Fibroblast of lung (primary cell): ENCODE measurements at regions not wholly inside any gene's neighbourhood (a gene's known extent, or its start where the extent isn't known, plus 50 kb on each side); places are given as distances from the start of the nearest gene placed in this dataset.
A peak's percentile ranks its signal among the peaks of the same experiment; 100 is the strongest.

Source experiments
- DNase-seq, 2 donors: peaks; one replicate each; pipeline versions ENCODE4 v3.0.0 to v3.0.0-alpha.2; 2010; ENCODE audit warnings: low read depth in 2 of 2
- H2AFZ ChIP-seq: 2 replicates; pipeline ENCODE4 v1.5.1; 2012; ENCODE audit warnings: low read length, control low read depth, inconsistent platforms
- H3K27ac ChIP-seq: 2 replicates; pipeline ENCODE4 v1.5.1; 2011; ENCODE audit warnings: low read length, control low read depth; ENCODE audit not compliant: insufficient read depth
- H3K27me3 ChIP-seq: 2 replicates; pipeline ENCODE4 v1.5.1; 2011; ENCODE audit warnings: mild to moderate bottlenecking, low read length; ENCODE audit not compliant: control insufficient read depth, insufficient read depth
- H3K36me3 ChIP-seq: 2 replicates; pipeline ENCODE4 v1.5.1; 2011; ENCODE audit warnings: low read length; ENCODE audit not compliant: control insufficient read depth, insufficient read depth
- H3K4me1 ChIP-seq: 2 replicates; pipeline ENCODE4 v1.5.1; 2011; ENCODE audit warnings: low read length; ENCODE audit not compliant: control insufficient read depth, insufficient read depth; ENCODE audit errors: extremely low read depth
- H3K4me2 ChIP-seq: 2 replicates; pipeline ENCODE4 v1.5.1; 2011; ENCODE audit warnings: low read length, control low read depth; ENCODE audit not compliant: insufficient read depth; ENCODE audit errors: extremely low read depth
- H3K4me3 ChIP-seq, 4 experiments: fragments of 200-600 bp in 1 of 4; sonication (generic) in 1 of 4; replicated peaks in 1 of 4; 2 replicates each; pipeline ENCODE4 v1.5.1; 2011 to 2016; ENCODE audit warnings: low read length in 4 of 4, low read depth in 3 of 4, mild to moderate bottlenecking in 3 of 4, control low read depth in 2 of 4, inconsistent platforms in 1 of 4, mixed read lengths in 1 of 4; ENCODE audit not compliant: insufficient read depth in 1 of 4; ENCODE audit errors: control extremely low read depth in 1 of 4
- H3K79me2 ChIP-seq: 2 replicates; pipeline ENCODE4 v1.5.1; 2012; ENCODE audit warnings: mild to moderate bottlenecking, low read length, inconsistent platforms; ENCODE audit not compliant: control insufficient read depth, insufficient read depth
- H3K9ac ChIP-seq: 2 replicates; pipeline ENCODE4 v1.5.1; 2011; ENCODE audit warnings: mild to moderate bottlenecking, low read length, control low read depth; ENCODE audit not compliant: insufficient read depth
- H3K9me3 ChIP-seq: 2 replicates; pipeline ENCODE4 v1.5.1; 2012; ENCODE audit warnings: low read depth, low read length; ENCODE audit not compliant: control insufficient read depth, insufficient read depth
- H4K20me1 ChIP-seq: 2 replicates; pipeline ENCODE4 v1.5.1; 2011; ENCODE audit warnings: low read length; ENCODE audit not compliant: control insufficient read depth, insufficient read depth; ENCODE audit errors: extremely low read depth
- CTCF ChIP-seq, 2 donors: IDR thresholded peaks in 1 of 2; conservative IDR thresholded peaks in 1 of 2; 1 replicate in 1 of 2; 2 replicates in 1 of 2; pipeline ENCODE4 v1.5.1; 2011 to 2012; ENCODE audit warnings: low read length in 2 of 2, control low read depth in 1 of 2, inconsistent platforms in 1 of 2, low read depth in 1 of 2, mild to moderate bottlenecking in 1 of 2
- EZH2 ChIP-seq: IDR thresholded peaks from 2 replicates; pipeline ENCODE4 v1.5.1; 2012; ENCODE audit warnings: low read length, control low read depth, mild to moderate bottlenecking; ENCODE audit errors: missing control alignments

- DNase-seq, result peak in 1 of 2 donors; percentile 36
- H3K79me2 ChIP-seq, result no peaks in the 10 kb centered on the region
- TF ChIP-seq CTCF (conservative IDR thresholded peaks at IDR 0.05 in 1 of 2, IDR thresholded peaks at IDR 0.05 in 1 of 2; ENCODE audit: low read depth in 1 of 2, low read length in 2 of 2), result no peak
- no peak for TF ChIP-seq EZH2
- H3K4me2 ChIP-seq, result no peak overlapping the region
- no peaks in the 10 kb centered on the region for H3K27me3 ChIP-seq
- H3K4me3 ChIP-seq, result no peak overlapping the region
- H3K9ac ChIP-seq, result no peak overlapping the region
- H4K20me1 ChIP-seq, result no peaks in the 10 kb centered on the region
- H3K27ac ChIP-seq, result no peak overlapping the region
- H3K9me3 ChIP-seq, result no peaks in the 10 kb centered on the region
- no peaks in the 10 kb centered on the region for H3K36me3 ChIP-seq
- no peak overlapping the region for H2AFZ ChIP-seq
- no peaks in the 10 kb centered on the region for H3K4me1 ChIP-seq
Observed at GRCh38 chr2:12091201-12091806, 344.9 kb downstream of the LPIN1 start.

GRCh38 chr2:12094134-12094533 lies 347.7 kb downstream of the LPIN1 start:
- no peaks in the 10 kb centered on the region for H3K9me3 ChIP-seq
- H3K4me3 ChIP-seq, result no peak overlapping the region
- no peaks in the 10 kb centered on the region for H3K79me2 ChIP-seq
- TF ChIP-seq CTCF (conservative IDR thresholded peaks at IDR 0.05 in 1 of 2, IDR thresholded peaks at IDR 0.05 in 1 of 2; ENCODE audit: low read depth in 1 of 2, low read length in 2 of 2) (no peak), EZH2 (no peak)
- no peak overlapping the region for H3K4me2 ChIP-seq
- no peak for DNase-seq
- no peaks in the 10 kb centered on the region for H4K20me1 ChIP-seq
- no peak overlapping the region for H2AFZ ChIP-seq
- H3K4me1 ChIP-seq, result no peaks in the 10 kb centered on the region
- H3K27me3 ChIP-seq, result no peaks in the 10 kb centered on the region
- no peaks in the 10 kb centered on the region for H3K36me3 ChIP-seq
- H3K27ac ChIP-seq, result no peak overlapping the region
- no peak overlapping the region for H3K9ac ChIP-seq

GRCh38 chr2:12096051-12096787 lies 349.8 kb downstream of the LPIN1 start:
- no peak for DNase-seq
- no peak overlapping the region for H3K9ac ChIP-seq
- TF ChIP-seq CTCF (conservative IDR thresholded peaks at IDR 0.05 in 1 of 2, IDR thresholded peaks at IDR 0.05 in 1 of 2; ENCODE audit: low read depth in 1 of 2, low read length in 2 of 2), result no peak
- no peak for TF ChIP-seq EZH2

More at GRCh38 chr2:12096051-12096787, 349.8 kb downstream of the LPIN1 start:
- Histone ChIP-seq H4K20me1 (no peaks in the 10 kb centered on the region), H3K79me2 (no peaks in the 10 kb centered on the region), H3K4me3 (no peak overlapping the region), H3K9me3 (no peaks in the 10 kb centered on the region), H3K27me3 (no peaks in the 10 kb centered on the region), H2AFZ (no peak overlapping the region), H3K27ac (no peak overlapping the region), H3K4me1 (no peaks in the 10 kb centered on the region), H3K4me2 (no peak overlapping the region), H3K36me3 (no peaks in the 10 kb centered on the region)
